GM12878 (cell line): ENCODE measurements at regions not wholly inside any gene's neighbourhood (a gene's known extent, or its start where the extent isn't known, plus 50 kb on each side); places are given as distances from the start of the nearest gene placed in this dataset.

Source experiments
- ASH2L ChIP-seq: fragments of 300-600, 200-600 bp; sonication (generic); IDR thresholded peaks from 2 replicates; pipeline ENCODE4 v1.6.1; 2017; ENCODE audit warnings: low read depth, mild to moderate bottlenecking, borderline replicate concordance
- REST ChIP-seq: IDR thresholded peaks from 2 replicates; pipeline ENCODE4 v1.6.1; 2012; ENCODE audit warnings: mild to moderate bottlenecking, low read depth, low read length
- TAF1 ChIP-seq: IDR thresholded peaks from 2 replicates; pipeline ENCODE4 v1.6.1; 2011; ENCODE audit warnings: mild to moderate bottlenecking, low read depth, low read length, borderline replicate concordance
- ZNF207 ChIP-seq: fragments of 450-650 bp; IDR thresholded peaks from 2 replicates; pipeline ENCODE4 v1.6.1; 2014; ENCODE audit warnings: antibody characterized with exemption, mild to moderate bottlenecking, borderline replicate concordance
- TF ChIP-seq, protein P1 (sequence below): fragments of 450-650 bp; IDR thresholded peaks from 2 replicates; pipeline ENCODE4 v1.6.1; 2016; ENCODE audit warnings: mild to moderate bottlenecking

- TF ChIP-seq TAF1 (no peak), ASH2L (no peak), REST (no peak), ZNF207 (no peak)
- TF ChIP-seq, protein P1, sequence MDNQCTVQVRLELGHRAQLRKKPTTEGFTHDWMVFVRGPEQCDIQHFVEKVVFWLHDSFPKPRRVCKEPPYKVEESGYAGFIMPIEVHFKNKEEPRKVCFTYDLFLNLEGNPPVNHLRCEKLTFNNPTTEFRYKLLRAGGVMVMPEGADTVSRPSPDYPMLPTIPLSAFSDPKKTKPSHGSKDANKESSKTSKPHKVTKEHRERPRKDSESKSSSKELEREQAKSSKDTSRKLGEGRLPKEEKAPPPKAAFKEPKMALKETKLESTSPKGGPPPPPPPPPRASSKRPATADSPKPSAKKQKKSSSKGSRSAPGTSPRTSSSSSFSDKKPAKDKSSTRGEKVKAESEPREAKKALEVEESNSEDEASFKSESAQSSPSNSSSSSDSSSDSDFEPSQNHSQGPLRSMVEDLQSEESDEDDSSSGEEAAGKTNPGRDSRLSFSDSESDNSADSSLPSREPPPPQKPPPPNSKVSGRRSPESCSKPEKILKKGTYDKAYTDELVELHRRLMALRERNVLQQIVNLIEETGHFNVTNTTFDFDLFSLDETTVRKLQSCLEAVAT = no peak
Observed at GRCh38 chr3:43218921-43219320, 67.4 kb upstream of the SNRK start.
